DND-41 (cell line): ENCODE measurements at regions not wholly inside any gene's neighbourhood (a gene's known extent, or its start where the extent isn't known, plus 50 kb on each side); places are given as distances from the start of the nearest gene placed in this dataset.

ENCODE experiments used
- EZH2 ChIP-seq: IDR thresholded peaks from 3 replicates; pipeline ENCODE4 v1.6.1; 2012; ENCODE audit warnings: borderline replicate concordance, low read depth, mild to moderate bottlenecking, moderate library complexity, low read length, inconsistent platforms; ENCODE audit not compliant: severe bottlenecking
- TF ChIP-seq, protein P1 (sequence below): IDR thresholded peaks from 2 replicates; pipeline ENCODE4 v1.5.1; 2012; ENCODE audit warnings: borderline replicate concordance, low read length, moderate library complexity, mild to moderate bottlenecking; ENCODE audit not compliant: poor library complexity, severe bottlenecking; ENCODE audit errors: extremely low read depth

DNA sequence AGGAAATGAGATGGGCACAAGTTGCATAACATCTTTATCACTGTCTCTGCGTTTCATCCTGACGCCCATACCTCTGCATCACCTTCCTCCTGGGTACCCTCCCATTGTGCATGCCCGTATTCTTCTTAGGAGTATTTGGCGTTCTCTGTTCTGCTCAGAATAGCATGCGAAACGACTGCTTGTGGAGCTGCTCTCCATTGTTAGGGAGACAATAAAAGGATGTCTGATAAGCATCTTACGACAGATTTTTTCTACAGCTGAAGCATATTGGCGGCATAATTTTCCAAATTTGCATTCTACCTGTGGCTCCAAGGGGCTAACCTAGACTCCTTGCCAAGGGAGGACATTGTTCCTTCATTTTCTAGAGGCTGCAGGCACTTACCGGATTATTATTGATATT, 118.6 kb downstream of the EDN1 start:
- TF ChIP-seq, protein P1, sequence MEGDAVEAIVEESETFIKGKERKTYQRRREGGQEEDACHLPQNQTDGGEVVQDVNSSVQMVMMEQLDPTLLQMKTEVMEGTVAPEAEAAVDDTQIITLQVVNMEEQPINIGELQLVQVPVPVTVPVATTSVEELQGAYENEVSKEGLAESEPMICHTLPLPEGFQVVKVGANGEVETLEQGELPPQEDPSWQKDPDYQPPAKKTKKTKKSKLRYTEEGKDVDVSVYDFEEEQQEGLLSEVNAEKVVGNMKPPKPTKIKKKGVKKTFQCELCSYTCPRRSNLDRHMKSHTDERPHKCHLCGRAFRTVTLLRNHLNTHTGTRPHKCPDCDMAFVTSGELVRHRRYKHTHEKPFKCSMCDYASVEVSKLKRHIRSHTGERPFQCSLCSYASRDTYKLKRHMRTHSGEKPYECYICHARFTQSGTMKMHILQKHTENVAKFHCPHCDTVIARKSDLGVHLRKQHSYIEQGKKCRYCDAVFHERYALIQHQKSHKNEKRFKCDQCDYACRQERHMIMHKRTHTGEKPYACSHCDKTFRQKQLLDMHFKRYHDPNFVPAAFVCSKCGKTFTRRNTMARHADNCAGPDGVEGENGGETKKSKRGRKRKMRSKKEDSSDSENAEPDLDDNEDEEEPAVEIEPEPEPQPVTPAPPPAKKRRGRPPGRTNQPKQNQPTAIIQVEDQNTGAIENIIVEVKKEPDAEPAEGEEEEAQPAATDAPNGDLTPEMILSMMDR, result no peak
- TF ChIP-seq EZH2, result no peak
